ENCODE measurements at regions not wholly inside any gene's neighbourhood (a gene's known extent, or its start where the extent isn't known, plus 50 kb on each side); places are given as distances from the start of the nearest gene placed in this dataset.

GRCh38 chr1:185418472-185418871 lies 101.4 kb upstream of the IVNS1ABP start:
- H3K27me3 ChIP-seq = no peaks in the 10 kb centered on the region
- H3K9me2 ChIP-seq (replicated peaks; ENCODE audit: insufficient read depth) = no peaks in the 10 kb centered on the region
- TF ChIP-seq CTCF (IDR thresholded peaks at IDR 0.05; ENCODE audit: poor library complexity) (no peak), EZH2 (IDR thresholded peaks at IDR 0.05; ENCODE audit: borderline replicate concordance) (no peak), EZH2phosphoT487 (IDR thresholded peaks at IDR 0.05; ENCODE audit: low read depth, severe bottlenecking, unreplicated experiment) (no peak)
- no peaks in the 10 kb centered on the region for H3K79me2 ChIP-seq
- H3K4me3 ChIP-seq = no peak overlapping the region
- H3K4me1 ChIP-seq (ENCODE audit: insufficient read depth) = no peaks in the 10 kb centered on the region
- WGBS (ENCODE audit: low lambda C conversion rate, missing lambda C conversion rate) = 84% methylated on average over 1 of the region's 1 CpG
- H3K9me3 ChIP-seq (ENCODE audit: low read depth) = no peaks in the 10 kb centered on the region
- H3K36me3 ChIP-seq (replicated peaks; ENCODE audit: insufficient read depth, low read depth) = no peaks in the 10 kb centered on the region
- no peak overlapping the region for H2AFZ ChIP-seq
- H3K27ac ChIP-seq = no peak overlapping the region
- H4K20me1 ChIP-seq (ENCODE audit: insufficient read depth, poor library complexity, severe bottlenecking) = no peaks in the 10 kb centered on the region
- no peak overlapping the region for H3K4me2 ChIP-seq
- no peak for DNase-seq (ENCODE audit: low spot score)

GRCh38 chr1:185412385-185413087 lies 95.5 kb upstream of the IVNS1ABP start:
- Histone ChIP-seq H3K9me3 (ENCODE audit: low read depth) (no peaks in the 10 kb centered on the region), H3K27me3 (no peaks in the 10 kb centered on the region), H3K4me3 (no peak overlapping the region), H2AFZ (no peak overlapping the region), H3K4me2 (no peak overlapping the region), H3K4me1 (ENCODE audit: insufficient read depth) (no peaks in the 10 kb centered on the region), H3K36me3 (replicated peaks; ENCODE audit: insufficient read depth, low read depth) (no peaks in the 10 kb centered on the region), H3K79me2 (no peaks in the 10 kb centered on the region), H3K9me2 (replicated peaks; ENCODE audit: insufficient read depth) (no peaks in the 10 kb centered on the region), H4K20me1 (ENCODE audit: insufficient read depth, poor library complexity, severe bottlenecking) (no peaks in the 10 kb centered on the region), H3K27ac (no peak overlapping the region)
- TF ChIP-seq EZH2 (IDR thresholded peaks at IDR 0.05; ENCODE audit: borderline replicate concordance) = no peak
- TF ChIP-seq EZH2phosphoT487 (IDR thresholded peaks at IDR 0.05; ENCODE audit: low read depth, severe bottlenecking, unreplicated experiment) = no peak
- TF ChIP-seq CTCF (IDR thresholded peaks at IDR 0.05; ENCODE audit: poor library complexity) = no peak
- DNase-seq (ENCODE audit: low spot score) = no peak
- WGBS (ENCODE audit: low lambda C conversion rate, missing lambda C conversion rate) = 90% methylated on average over 7 of the region's 7 CpGs

- Histone ChIP-seq H2AFZ (no peak overlapping the region), H3K4me1 (ENCODE audit: insufficient read depth) (peaks cover 4% of the 10 kb centered on the region), H3K9me3 (ENCODE audit: low read depth) (no peaks in the 10 kb centered on the region), H3K4me2 (no peak overlapping the region), H3K36me3 (replicated peaks; ENCODE audit: insufficient read depth, low read depth) (no peaks in the 10 kb centered on the region), H3K27ac (no peak overlapping the region), H3K9me2 (replicated peaks; ENCODE audit: insufficient read depth) (no peaks in the 10 kb centered on the region), H3K79me2 (no peaks in the 10 kb centered on the region), H3K4me3 (no peak overlapping the region), H3K27me3 (no peaks in the 10 kb centered on the region), H4K20me1 (ENCODE audit: insufficient read depth, poor library complexity, severe bottlenecking) (no peaks in the 10 kb centered on the region)
- no peak for DNase-seq (ENCODE audit: low spot score)
- TF ChIP-seq CTCF (IDR thresholded peaks at IDR 0.05; ENCODE audit: poor library complexity) (no peak), EZH2 (IDR thresholded peaks at IDR 0.05; ENCODE audit: borderline replicate concordance) (no peak), EZH2phosphoT487 (IDR thresholded peaks at IDR 0.05; ENCODE audit: low read depth, severe bottlenecking, unreplicated experiment) (no peak)
- WGBS (ENCODE audit: low lambda C conversion rate, missing lambda C conversion rate) = 71% methylated on average over 1 of the region's 1 CpG
Measured at GRCh38 chr1:185409763-185410528, 92.9 kb upstream of the IVNS1ABP start.

Measured in hepatocyte (in vitro differentiated cells).